A549 (cell line): ENCODE measurements at regions not wholly inside any gene's neighbourhood (a gene's known extent, or its start where the extent isn't known, plus 50 kb on each side); places are given as distances from the start of the nearest gene placed in this dataset.
"Not testable (repeated sequence)": the region's sequence is repeated elsewhere in the genome, so short reads cannot be mapped to it uniquely, and the experiment has no call there.

Experiments
- ATAC-seq, 2 experiments: fragments of 200-7000 bp in 1 of 2; fragments of >200 bp in 1 of 2; cut with Nextera tagmentation in 1 of 2; cut with Tn5 transposase in 1 of 2; 3 replicates each; pipeline versions ENCODE4 v1.8.0 to v1.9.1; 2018 to 2020; ENCODE audit warnings: mild to moderate bottlenecking in 1 of 2, moderate library complexity in 1 of 2
- CTCF ChIA-PET: fragments of 300-600 bp; sonication (Branson Sonifier 250); formaldehyde crosslinking; extraction: SDS; loops from one replicate; lab custom pipeline; 2021; ENCODE audit warnings: antibody characterized with exemption, inconsistent platforms; lab: Yijun Ruan, JAX
- POLR2A ChIA-PET: fragments of 350-600 bp; formaldehyde crosslinking; extraction: SDS; loops from one replicate; lab custom pipeline; 2021; ENCODE audit warnings: antibody characterized with exemption, inconsistent platforms; lab: Yijun Ruan, JAX
- DNase-seq, 2 experiments: peaks; one replicate each; pipeline versions ENCODE4 v3.0.0 to v3.0.0-alpha.2; 2011 to 2016; ENCODE audit warnings: low read depth in 1 of 2, low spot score in 1 of 2
- FAIRE-seq: peaks from 2 replicates; lab custom pipeline; 2011; peaks lifted over from hg19 to GRCh38; lab: Jason Lieb, UNC
- H3K27ac ChIP-seq, 2 experiments: fragments of >200 bp; sonication (Bioruptor Twin); formaldehyde crosslinking; 3 replicates each; pipeline ENCODE4 v1.5.1; 2016 to 2017
- H3K4me1 ChIP-seq: fragments of >200 bp; sonication (Bioruptor Twin); formaldehyde crosslinking; 3 replicates; pipeline ENCODE4 v1.6.1; 2016
- H3K4me2 ChIP-seq: fragments of >200 bp; sonication (Bioruptor Twin); formaldehyde crosslinking; 3 replicates; pipeline ENCODE4 v1.6.1; 2016
- H3K4me3 ChIP-seq: fragments of >200 bp; sonication (Bioruptor Twin); formaldehyde crosslinking; 3 replicates; pipeline ENCODE4 v1.5.1; 2016
- H3K9me3 ChIP-seq: fragments of >200 bp; sonication (Bioruptor Twin); formaldehyde crosslinking; 3 replicates; pipeline ENCODE4 v1.6.1; 2016
- CBX8 ChIP-seq: fragments of 200-600 bp; sonication (generic); IDR thresholded peaks from 2 replicates; pipeline ENCODE4 v1.6.1; 2016
- CHD2 ChIP-seq: fragments of 150-350 bp; IDR thresholded peaks from 2 replicates; pipeline ENCODE4 v1.6.1; 2014; ENCODE audit warnings: low read length; ENCODE audit not compliant: partially characterized antibody
- EP300 ChIP-seq, 2 experiments: fragments of >200 bp; sonication (Bioruptor Twin); formaldehyde crosslinking; IDR thresholded peaks; 2 replicates in 1 of 2; 3 replicates in 1 of 2; pipeline ENCODE4 v1.6.1; 2016 to 2017
- FOSB ChIP-seq: fragments of 250-450 bp; sonication (Bioruptor Pico); IDR thresholded peaks from 2 replicates; pipeline ENCODE4 v1.5.0; 2020; ENCODE audit warnings: mild to moderate bottlenecking, moderate library complexity
- GATA3 ChIP-seq: IDR thresholded peaks from 2 replicates; pipeline ENCODE4 v1.6.1; 2012; ENCODE audit warnings: borderline replicate concordance
- HDAC2 ChIP-seq: fragments of 200-600 bp; sonication (generic); IDR thresholded peaks from 2 replicates; pipeline ENCODE4 v1.6.1; 2016
- HEYL ChIP-seq: fragments of 250-450 bp; sonication (Bioruptor Pico); IDR thresholded peaks from 2 replicates; pipeline ENCODE4 v1.8.0; 2021; ENCODE audit warnings: mild to moderate bottlenecking, moderate library complexity
- HOXA7 ChIP-seq: fragments of 250-450 bp; sonication (Bioruptor Pico); IDR thresholded peaks from 2 replicates; pipeline ENCODE4 v1.5.0; 2020; ENCODE audit warnings: mild to moderate bottlenecking, moderate library complexity
- KDM1A ChIP-seq: fragments of 200-600 bp; sonication (generic); IDR thresholded peaks from 2 replicates; pipeline ENCODE4 v1.6.1; 2016; ENCODE audit warnings: low read depth, mild to moderate bottlenecking
- NFE2L2 ChIP-seq: fragments of 150-350 bp; conservative IDR thresholded peaks from 2 replicates; pipeline ENCODE4 v1.6.1; 2014; ENCODE audit warnings: low read length
- POLR2A ChIP-seq: IDR thresholded peaks from 2 replicates; pipeline ENCODE4 v1.6.1; 2012; ENCODE audit warnings: mild to moderate bottlenecking, low read length
- RARB ChIP-seq: fragments of 250-450 bp; sonication (Bioruptor Pico); IDR thresholded peaks from 2 replicates; pipeline ENCODE4 v1.8.0; 2021; ENCODE audit warnings: mild to moderate bottlenecking, moderate library complexity
- RCOR1 ChIP-seq: fragments of 150-350 bp; IDR thresholded peaks from 2 replicates; pipeline ENCODE4 v1.6.1; 2014; ENCODE audit warnings: antibody characterized with exemption, low read length, low read depth
- RFX5 ChIP-seq: fragments of 450-650 bp; IDR thresholded peaks from 2 replicates; pipeline ENCODE4 v1.7.1; 2014; ENCODE audit warnings: antibody characterized with exemption, mild to moderate bottlenecking, moderate library complexity
- RNF2 ChIP-seq: fragments of 200-600 bp; sonication (generic); IDR thresholded peaks from 2 replicates; pipeline ENCODE4 v1.6.1; 2016; ENCODE audit warnings: low read depth, mild to moderate bottlenecking, antibody characterized with exemption, moderate library complexity, borderline replicate concordance
- TFCP2L1 ChIP-seq: fragments of 250-450 bp; sonication (Bioruptor Pico); IDR thresholded peaks from 2 replicates; pipeline ENCODE4 v1.5.0; 2021; ENCODE audit warnings: mild to moderate bottlenecking
- WGBS: methylation state at CpG from one replicate; pipeline ENCODE4 v1.1.6; 2017; ENCODE audit errors: missing lambda C conversion rate; 5-methylcytosine and 5-hydroxymethylcytosine counted together
- TF ChIP-seq, protein P1 (sequence below): fragments of 150-350 bp; IDR thresholded peaks from 2 replicates; pipeline ENCODE4 v1.6.1; 2014; ENCODE audit warnings: low read depth, mild to moderate bottlenecking, low read length
- TF ChIP-seq, protein P2 (sequence below): IDR thresholded peaks from 2 replicates; pipeline ENCODE4 v1.6.1; 2012
- TF ChIP-seq, protein P3 (sequence below): IDR thresholded peaks from 2 replicates; pipeline ENCODE4 v1.6.1; 2012

DNA sequence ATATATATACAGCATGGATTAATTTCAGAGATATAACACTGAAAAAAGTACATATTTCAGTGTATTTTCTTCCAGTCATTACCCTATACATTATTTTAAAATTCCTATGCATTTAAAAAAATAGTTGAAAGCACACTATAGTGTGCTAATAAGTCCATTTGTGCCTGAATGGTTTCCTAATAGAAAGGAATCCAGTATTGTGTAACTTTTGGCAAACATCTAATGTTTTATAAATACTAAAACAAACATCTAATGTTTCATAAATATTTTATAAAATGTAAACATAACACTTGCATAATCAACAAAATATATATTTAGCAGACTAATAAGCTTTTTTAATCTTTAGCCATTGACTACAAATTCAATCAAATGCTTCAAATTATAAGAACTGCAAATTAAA lies 126.6 kb upstream of the FIBIN start:
- DNase-seq (no peak), ATAC-seq (no peak), FAIRE-seq (no peak)
- ChIA-PET CTCF (no interaction called here), POLR2A (no interaction called here)
- H3K4me3 ChIP-seq, result no peak overlapping the region
- no peak overlapping the region for H3K4me2 ChIP-seq
- TF ChIP-seq CBX8 (no peak), RCOR1 (no peak)
- no peaks in the 10 kb centered on the region for H3K4me1 ChIP-seq
- no peak overlapping the region for H3K27ac ChIP-seq
- no peaks in the 10 kb centered on the region for H3K9me3 ChIP-seq

DNA sequence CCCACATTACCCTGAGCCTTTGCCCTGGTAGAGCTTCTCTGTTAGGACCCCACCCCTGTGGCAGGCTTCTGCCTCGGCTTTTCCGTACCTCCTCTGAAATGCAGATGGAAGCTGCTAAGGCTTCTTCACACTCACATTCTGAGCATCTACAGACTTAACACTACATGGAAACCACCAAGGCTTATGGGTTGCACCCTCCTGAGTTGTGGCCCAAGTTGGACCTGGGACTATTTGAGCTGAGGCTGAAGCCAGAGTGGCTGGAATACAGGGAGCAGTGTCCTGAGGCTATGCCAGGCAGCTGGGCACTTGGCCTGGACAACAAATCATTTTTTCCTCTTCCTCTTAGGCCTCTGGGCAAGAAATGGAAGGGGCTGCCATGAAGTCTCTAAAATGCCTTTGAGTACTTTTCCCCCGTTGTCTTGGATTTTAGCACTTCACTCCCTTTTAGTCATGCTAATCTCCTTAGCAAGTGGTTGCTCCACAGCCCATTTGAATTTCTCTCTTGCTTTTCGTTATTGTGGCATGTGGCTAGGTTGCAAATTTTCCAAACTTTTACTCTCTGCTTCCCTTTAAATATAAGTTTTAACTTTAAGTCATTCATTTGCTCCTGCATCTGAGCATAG lies 114.8 kb upstream of the FIBIN start:
- no peaks in the 10 kb centered on the region for H3K4me1 ChIP-seq
- H3K4me2 ChIP-seq, result no peak overlapping the region
- POLR2A ChIA-PET, result no interaction called here
- H3K4me3 ChIP-seq, result no peak overlapping the region
- ATAC-seq (no peak), DNase-seq (no peak), FAIRE-seq (no peak)
- 8% methylated on average over 4 of the region's 4 CpGs for WGBS
- H3K27ac ChIP-seq, result no peak overlapping the region
- CTCF ChIA-PET, result no interaction called here
- TF ChIP-seq, protein P1, sequence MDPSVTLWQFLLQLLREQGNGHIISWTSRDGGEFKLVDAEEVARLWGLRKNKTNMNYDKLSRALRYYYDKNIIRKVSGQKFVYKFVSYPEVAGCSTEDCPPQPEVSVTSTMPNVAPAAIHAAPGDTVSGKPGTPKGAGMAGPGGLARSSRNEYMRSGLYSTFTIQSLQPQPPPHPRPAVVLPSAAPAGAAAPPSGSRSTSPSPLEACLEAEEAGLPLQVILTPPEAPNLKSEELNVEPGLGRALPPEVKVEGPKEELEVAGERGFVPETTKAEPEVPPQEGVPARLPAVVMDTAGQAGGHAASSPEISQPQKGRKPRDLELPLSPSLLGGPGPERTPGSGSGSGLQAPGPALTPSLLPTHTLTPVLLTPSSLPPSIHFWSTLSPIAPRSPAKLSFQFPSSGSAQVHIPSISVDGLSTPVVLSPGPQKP, result no peak
- TF ChIP-seq TFCP2L1 (no peak), HOXA7 (CRISPR knock-in tag) (no peak), NFE2L2 (no peak), HDAC2 (no peak), FOSB (CRISPR knock-in tag) (no peak), RFX5 (no peak), RARB (CRISPR knock-in tag) (no peak), POLR2A (no peak), RNF2 (no peak), RCOR1 (no peak), GATA3 (no peak)
- TF ChIP-seq, protein P2, sequence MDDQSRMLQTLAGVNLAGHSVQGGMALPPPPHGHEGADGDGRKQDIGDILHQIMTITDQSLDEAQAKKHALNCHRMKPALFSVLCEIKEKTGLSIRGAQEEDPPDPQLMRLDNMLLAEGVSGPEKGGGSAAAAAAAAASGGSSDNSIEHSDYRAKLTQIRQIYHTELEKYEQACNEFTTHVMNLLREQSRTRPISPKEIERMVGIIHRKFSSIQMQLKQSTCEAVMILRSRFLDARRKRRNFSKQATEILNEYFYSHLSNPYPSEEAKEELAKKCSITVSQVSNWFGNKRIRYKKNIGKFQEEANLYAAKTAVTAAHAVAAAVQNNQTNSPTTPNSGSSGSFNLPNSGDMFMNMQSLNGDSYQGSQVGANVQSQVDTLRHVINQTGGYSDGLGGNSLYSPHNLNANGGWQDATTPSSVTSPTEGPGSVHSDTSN, result no peak
- no peaks in the 10 kb centered on the region for H3K9me3 ChIP-seq

DNA sequence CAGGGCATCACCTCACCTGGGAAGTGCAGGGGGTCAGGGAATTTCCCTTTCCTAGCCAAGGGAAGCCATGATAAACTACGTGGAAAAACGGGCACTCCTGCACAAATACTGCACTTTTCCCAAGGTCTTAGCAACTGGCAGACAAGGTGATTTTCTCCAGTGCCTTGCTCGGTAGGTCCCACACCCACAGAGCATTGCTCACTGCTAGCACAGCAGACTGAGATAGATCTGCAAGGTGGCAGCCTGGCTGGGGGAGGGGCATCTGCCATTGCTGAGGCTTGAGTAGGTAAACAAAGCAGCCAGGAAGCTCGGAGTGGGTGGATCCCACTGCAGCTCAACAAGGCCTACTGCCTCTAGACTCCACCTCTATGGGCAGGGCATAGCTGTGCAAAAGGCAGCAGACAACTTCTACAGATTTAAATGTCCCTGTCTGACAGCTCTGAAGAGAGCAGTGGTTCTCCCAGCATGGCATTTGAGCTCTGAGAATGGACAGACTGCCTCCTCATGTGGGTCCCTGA lies 111.5 kb upstream of the FIBIN start:
- CTCF ChIA-PET, result not testable (repeated sequence)

DNA sequence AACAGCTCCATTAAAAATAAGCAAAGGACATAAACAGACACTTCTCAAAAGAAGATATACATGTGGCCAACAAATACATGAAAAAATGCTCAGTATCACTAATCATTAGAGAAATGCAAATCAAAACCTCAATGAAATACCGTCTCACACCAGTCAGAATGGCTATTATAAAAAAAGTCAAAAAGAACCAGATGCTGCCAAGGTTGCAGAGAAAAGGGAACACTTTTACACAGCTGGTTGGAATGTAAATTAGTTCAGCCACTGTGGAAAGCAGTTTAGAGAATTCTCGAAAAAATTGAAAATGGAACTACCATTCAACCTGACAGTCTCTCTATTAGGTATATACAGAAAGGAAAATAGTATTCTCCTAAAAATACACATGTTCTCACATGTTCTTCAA lies 102.4 kb upstream of the FIBIN start:
- H3K27ac ChIP-seq, result no peak overlapping the region
- no peaks in the 10 kb centered on the region for H3K4me1 ChIP-seq
- no peak for TF ChIP-seq KDM1A
- no peak overlapping the region for H3K4me2 ChIP-seq
- ChIA-PET CTCF (no interaction called here), POLR2A (no interaction called here)
- ATAC-seq (no peak), FAIRE-seq (no peak), DNase-seq (no peak)
- H3K9me3 ChIP-seq, result no peaks in the 10 kb centered on the region
- H3K4me3 ChIP-seq, result no peak overlapping the region
- 2% methylated on average over 2 of the region's 2 CpGs for WGBS

More for the DNA sequence above, 111.5 kb upstream of the FIBIN start:
- H3K9me3 ChIP-seq, DNase-seq, ATAC-seq, H3K27ac ChIP-seq, POLR2A ChIA-PET, FAIRE-seq, H3K4me1 ChIP-seq, H3K4me3 ChIP-seq, H3K4me2 ChIP-seq: not testable (repeated sequence)
- 0% methylated on average over 4 of the region's 4 CpGs for WGBS

DNA sequence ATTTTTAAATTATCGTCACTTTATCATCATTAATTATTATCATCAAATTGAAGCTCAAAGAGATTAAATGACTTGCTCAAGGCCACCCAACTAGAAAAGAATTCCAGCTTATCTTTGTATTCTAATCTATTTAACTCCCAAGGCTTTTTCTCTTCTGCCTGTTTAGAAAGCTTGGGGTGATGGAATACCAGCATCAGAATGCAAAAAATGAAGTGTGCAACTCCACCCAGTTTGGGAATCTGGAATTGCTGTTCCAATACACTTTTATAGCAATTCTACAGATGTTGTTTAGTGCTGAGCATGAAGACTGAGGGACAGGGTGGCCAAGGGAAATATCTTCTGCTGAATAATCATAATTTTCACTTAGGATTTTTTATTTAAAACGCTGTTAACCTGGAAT lies 97.2 kb upstream of the FIBIN start:
- Histone ChIP-seq H3K4me3 (no peak overlapping the region), H3K27ac (no peak overlapping the region), H3K4me2 (no peak overlapping the region), H3K4me1 (no peaks in the 10 kb centered on the region), H3K9me3 (no peaks in the 10 kb centered on the region)
- CTCF ChIA-PET, result no interaction called here
- FAIRE-seq (no peak), DNase-seq (no peak), ATAC-seq (no peak)
- TF ChIP-seq, protein P3, sequence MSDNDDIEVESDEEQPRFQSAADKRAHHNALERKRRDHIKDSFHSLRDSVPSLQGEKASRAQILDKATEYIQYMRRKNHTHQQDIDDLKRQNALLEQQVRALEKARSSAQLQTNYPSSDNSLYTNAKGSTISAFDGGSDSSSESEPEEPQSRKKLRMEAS, result no peak
- no peak for TF ChIP-seq HEYL (CRISPR knock-in tag)
- TF ChIP-seq CHD2, result no peak
- no peak for TF ChIP-seq HDAC2
- TF ChIP-seq GATA3, result no peak
- TF ChIP-seq EP300 (IDR thresholded peaks at IDR 0.05), result no peak
- no peak for TF ChIP-seq FOSB (CRISPR knock-in tag)
- no peak for TF ChIP-seq NFE2L2
- POLR2A ChIA-PET, result no interaction called here
- WGBS, result 0% methylated on average over 2 of the region's 2 CpGs
